ENCODE measurements at regions not wholly inside any gene's neighbourhood (a gene's known extent, or its start where the extent isn't known, plus 50 kb on each side); places are given as distances from the start of the nearest gene placed in this dataset.
"Not testable (repeated sequence)": the region's sequence is repeated elsewhere in the genome, so short reads cannot be mapped to it uniquely, and the experiment has no call there.

GRCh38 chr1:187744665-187745064 lies 915.9 kb downstream of the PLA2G4A start:
- TF ChIP-seq CTCF (IDR thresholded peaks at IDR 0.05; ENCODE audit: borderline replicate concordance), result no peak
- Histone ChIP-seq H3K4me3 (no peak overlapping the region), H3K36me3 (no peaks in the 10 kb centered on the region), H3K27ac (replicated peaks) (no peak overlapping the region), H3K27me3 (ENCODE audit: low read depth) (no peaks in the 10 kb centered on the region), H3K4me1 (no peaks in the 10 kb centered on the region), H3K9me3 (replicated peaks) (peaks cover 17% of the 10 kb centered on the region)
- DNase-seq, result no peak
- intact Hi-C loops (cut with micrococcal nuclease), result no loop called here

- H3K4me3 ChIP-seq, result no peak overlapping the region
- TF ChIP-seq CTCF (IDR thresholded peaks at IDR 0.05; ENCODE audit: borderline replicate concordance), result no peak
- no peaks in the 10 kb centered on the region for H3K4me1 ChIP-seq
- peaks cover 11% of the 10 kb centered on the region for H3K9me3 ChIP-seq (replicated peaks)
- intact Hi-C loops (cut with micrococcal nuclease), result no loop called here
- H3K27ac ChIP-seq (replicated peaks), result no peak overlapping the region
- DNase-seq, result no peak
- H3K36me3 ChIP-seq, result no peaks in the 10 kb centered on the region
- H3K27me3 ChIP-seq (ENCODE audit: low read depth), result no peaks in the 10 kb centered on the region
Measured at GRCh38 chr1:187755536-187755935, 926.8 kb downstream of the PLA2G4A start.

- DNase-seq; intact Hi-C loops (cut with micrococcal nuclease); H3K27me3 ChIP-seq (ENCODE audit: low read depth); H3K27ac ChIP-seq (replicated peaks); H3K36me3 ChIP-seq; H3K4me1 ChIP-seq; H3K4me3 ChIP-seq: not testable (repeated sequence)
- peaks cover 11% of the 10 kb centered on the region for H3K9me3 ChIP-seq (replicated peaks)
Measured at GRCh38 chr1:187756684-187757083, 927.9 kb downstream of the PLA2G4A start.

- no peak overlapping the region for H3K27ac ChIP-seq (replicated peaks)
- H3K36me3 ChIP-seq, result no peaks in the 10 kb centered on the region
- DNase-seq, result no peak
- no peaks in the 10 kb centered on the region for H3K4me1 ChIP-seq
- intact Hi-C loops (cut with micrococcal nuclease), result no loop called here
- no peaks in the 10 kb centered on the region for H3K27me3 ChIP-seq (ENCODE audit: low read depth)
- no peak overlapping the region for H3K4me3 ChIP-seq
- peaks cover 24% of the 10 kb centered on the region for H3K9me3 ChIP-seq (replicated peaks)
- TF ChIP-seq CTCF (IDR thresholded peaks at IDR 0.05; ENCODE audit: borderline replicate concordance), result no peak
Measured at GRCh38 chr1:187759825-187760333, 931.1 kb downstream of the PLA2G4A start.

- Histone ChIP-seq H3K27me3 (ENCODE audit: low read depth) (no peaks in the 10 kb centered on the region), H3K9me3 (replicated peaks) (peaks cover 14% of the 10 kb centered on the region), H3K4me1 (no peaks in the 10 kb centered on the region), H3K27ac (replicated peaks) (no peak overlapping the region), H3K4me3 (no peak overlapping the region), H3K36me3 (no peaks in the 10 kb centered on the region)
- DNase-seq, result no peak
- intact Hi-C loops (cut with micrococcal nuclease), result no loop called here
- no peak for TF ChIP-seq CTCF (IDR thresholded peaks at IDR 0.05; ENCODE audit: borderline replicate concordance)
Measured at GRCh38 chr1:187762118-187762517, 933.4 kb downstream of the PLA2G4A start.

GRCh38 chr1:187763465-187763864 lies 934.7 kb downstream of the PLA2G4A start:
- no peaks in the 10 kb centered on the region for H3K4me1 ChIP-seq
- intact Hi-C loops (cut with micrococcal nuclease), result no loop called here
- no peak overlapping the region for H3K4me3 ChIP-seq
- H3K27ac ChIP-seq (replicated peaks), result no peak overlapping the region
- H3K27me3 ChIP-seq (ENCODE audit: low read depth), result no peaks in the 10 kb centered on the region
- no peak for TF ChIP-seq CTCF (IDR thresholded peaks at IDR 0.05; ENCODE audit: borderline replicate concordance)
- H3K9me3 ChIP-seq (replicated peaks), result peaks cover 13% of the 10 kb centered on the region
- H3K36me3 ChIP-seq, result no peaks in the 10 kb centered on the region
- DNase-seq, result no peak
